PC-9 (cell line): ENCODE measurements at regions not wholly inside any gene's neighbourhood (a gene's known extent, or its start where the extent isn't known, plus 50 kb on each side); places are given as distances from the start of the nearest gene placed in this dataset.

ENCODE experiments used
- BruUV-seq: library from RNA; stranded (reverse); fragments of 400-500 nt; replicated peaks from 2 replicates; lab custom pipeline; 2021; lab: Mats Ljungman, UMichigan
- CTCF ChIA-PET: fragments of 300-600 bp; sonication (Branson Sonifier 250); formaldehyde crosslinking; loops from one replicate; lab custom pipeline; 2022; ENCODE audit warnings: antibody characterized with exemption; lab: Charles Lee
- POLR2A ChIA-PET: fragments of 300-600 bp; sonication (Branson Sonifier 250); formaldehyde crosslinking; loops from one replicate; lab custom pipeline; 2022; ENCODE audit warnings: antibody characterized with exemption; ENCODE audit not compliant: unreplicated experiment; lab: Charles Lee
- DNase-seq, 2 experiments: peaks; one replicate each; pipeline versions ENCODE4 v3.0.0 to v3.0.0-alpha.2; 2015 to 2022; ENCODE audit warnings: mixed read lengths in 1 of 2
- H2AFZ ChIP-seq: fragments of 200-600 bp; sonication (generic); 2 replicates; pipeline ENCODE4 v1.8.1; 2017; ENCODE audit warnings: antibody characterized with exemption
- H3F3A ChIP-seq: fragments of 200-600 bp; sonication (generic); 2 replicates; pipeline ENCODE4 v1.8.1; 2017; ENCODE audit warnings: antibody characterized with exemption, mild to moderate bottlenecking, low read depth; ENCODE audit not compliant: insufficient read depth
- H3K27ac ChIP-seq: fragments of 200-600 bp; sonication (generic); 2 replicates; pipeline ENCODE4 v1.6.1; 2016; ENCODE audit warnings: mixed run types
- H3K27me3 ChIP-seq: fragments of 200-600 bp; sonication (generic); 2 replicates; pipeline ENCODE4 v1.6.1; 2016; ENCODE audit warnings: low read depth, mixed run types; ENCODE audit not compliant: insufficient read depth
- H3K36me3 ChIP-seq: fragments of 200-600 bp; sonication (generic); 2 replicates; pipeline ENCODE4 v1.6.1; 2016; ENCODE audit warnings: low read depth, mixed run types
- H3K4me1 ChIP-seq: fragments of 200-600 bp; sonication (generic); replicated peaks from 2 replicates; pipeline ENCODE4 v1.6.1; 2016; ENCODE audit warnings: mixed run types; ENCODE audit not compliant: insufficient read depth
- H3K4me2 ChIP-seq: fragments of 200-600 bp; sonication (generic); 2 replicates; pipeline ENCODE4 v1.6.1; 2017; ENCODE audit warnings: mixed run types
- H3K4me3 ChIP-seq: fragments of 200-600 bp; sonication (generic); 2 replicates; pipeline ENCODE4 v1.6.1; 2016; ENCODE audit warnings: mixed run types
- H3K79me2 ChIP-seq: fragments of 200-600 bp; sonication (generic); 2 replicates; pipeline ENCODE4 v1.6.1; 2017; ENCODE audit warnings: low read depth, mixed run types
- H3K9me2 ChIP-seq: fragments of 200-600 bp; sonication (generic); 2 replicates; pipeline ENCODE4 v1.8.1; 2017; ENCODE audit warnings: mild to moderate bottlenecking; ENCODE audit not compliant: insufficient read depth
- H3K9me3 ChIP-seq: fragments of 200-600 bp; sonication (generic); 2 replicates; pipeline ENCODE4 v1.8.1; 2016; ENCODE audit warnings: low read depth; ENCODE audit not compliant: insufficient read depth
- H4K20me1 ChIP-seq: fragments of 200-600 bp; sonication (generic); 2 replicates; pipeline ENCODE4 v1.8.1; 2017; ENCODE audit not compliant: insufficient read depth
- CTCF ChIP-seq: fragments of 200-600 bp; sonication (generic); conservative IDR thresholded peaks from 2 replicates; pipeline ENCODE4 v1.6.1; 2017; ENCODE audit warnings: mixed run types, antibody characterized with exemption, mild to moderate bottlenecking, moderate library complexity
- EZH2 ChIP-seq: fragments of 200-600 bp; sonication (generic); IDR thresholded peaks from 2 replicates; pipeline ENCODE4 v1.8.0; 2017; ENCODE audit warnings: antibody characterized with exemption, low read depth
- intact Hi-C: fragments of 100-400 bp; cut with micrococcal nuclease; formaldehyde crosslinking; loops from one replicate; pipeline ENCODE4 v1.10.0; 2022; ENCODE audit not compliant: unreplicated experiment

DNA sequence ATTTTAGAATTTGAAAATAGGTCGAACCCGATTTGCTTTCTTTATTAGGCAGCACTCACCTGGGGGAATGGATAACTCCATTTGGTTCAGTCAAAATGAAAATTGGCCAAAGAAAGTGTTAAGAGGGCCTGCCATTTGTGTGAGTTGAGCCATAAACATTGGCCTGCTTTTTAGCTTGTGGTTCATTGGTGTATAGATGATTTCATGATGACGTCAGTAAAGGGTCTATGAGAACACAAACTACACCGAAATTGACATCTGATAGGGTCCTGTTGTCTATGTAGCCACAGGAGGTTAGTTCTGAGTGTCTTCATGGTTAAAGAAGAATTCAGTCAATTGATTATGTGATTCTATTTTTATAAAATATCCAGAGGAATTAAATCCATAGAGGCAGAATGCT, 1001.5 kb upstream of the EEF2KMT start:
- no peaks in the 10 kb centered on the region for H3K79me2 ChIP-seq
- H3K36me3 ChIP-seq, result no peaks in the 10 kb centered on the region
- TF ChIP-seq EZH2 (no peak), CTCF (no peak)
- no peaks in the 10 kb centered on the region for H4K20me1 ChIP-seq
- no peak overlapping the region for H3K27ac ChIP-seq
- no peaks in the 10 kb centered on the region for H3K4me1 ChIP-seq
- H3K9me3 ChIP-seq, result no peaks in the 10 kb centered on the region
- intact Hi-C loops, result no loop called here
- H3K9me2 ChIP-seq, result no peaks in the 10 kb centered on the region
- H2AFZ ChIP-seq, result no peak overlapping the region
- H3F3A ChIP-seq, result no peaks in the 10 kb centered on the region
- no peak overlapping the region for H3K4me3 ChIP-seq
- CTCF ChIA-PET, result no interaction called here
- DNase-seq, result no peak
- BruUV-seq, result no TSS peak
- no peak overlapping the region for H3K4me2 ChIP-seq
- POLR2A ChIA-PET, result no interaction called here
- peaks cover 5% of the 10 kb centered on the region; the same call in 1 of the 2 replicates for H3K27me3 ChIP-seq

DNA sequence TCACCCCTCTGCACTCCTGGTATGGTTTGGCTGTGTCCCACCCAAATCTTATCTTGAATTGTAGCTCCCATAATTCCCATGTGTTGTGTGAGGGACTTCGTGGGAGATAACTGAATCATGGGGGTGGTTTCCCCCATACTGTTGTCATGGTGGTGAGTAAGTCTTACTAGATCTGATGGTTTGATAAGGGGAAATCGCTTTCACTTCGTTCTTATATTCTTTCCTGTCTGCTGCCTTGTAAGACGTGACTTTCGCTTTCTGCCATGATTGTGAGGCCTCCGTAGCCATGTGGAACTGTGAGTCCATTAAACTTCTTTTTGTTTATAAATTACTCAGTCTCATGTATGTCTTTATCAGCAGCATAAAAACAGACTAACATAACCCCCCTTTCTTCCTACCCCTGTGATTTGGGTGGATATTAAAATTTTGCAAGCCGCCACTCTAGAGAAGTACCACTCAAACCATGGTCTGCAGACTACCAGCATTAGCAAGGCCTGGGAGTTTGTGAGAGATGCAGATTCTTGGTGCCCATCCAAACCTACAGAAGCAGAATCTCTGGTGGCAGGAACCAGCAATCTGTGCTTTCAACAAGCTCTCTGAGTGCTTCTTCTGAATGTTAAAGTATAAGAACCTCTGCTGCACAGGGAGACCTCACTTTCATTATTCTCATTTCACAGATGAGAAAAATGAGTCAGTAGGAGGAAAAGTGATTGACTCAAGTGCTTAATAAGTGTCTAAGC, 999.5 kb upstream of the EEF2KMT start:
- no TSS peak for BruUV-seq
- H3K4me2 ChIP-seq, result no peak overlapping the region
- DNase-seq, result no peak
- H3K36me3 ChIP-seq, result no peaks in the 10 kb centered on the region
- no peaks in the 10 kb centered on the region for H3K79me2 ChIP-seq
- H3K4me1 ChIP-seq, result no peaks in the 10 kb centered on the region
- H3K27ac ChIP-seq, result no peak overlapping the region
- no peak overlapping the region; the same call in 1 of the 2 replicates for H2AFZ ChIP-seq
- H3K27me3 ChIP-seq, result peaks cover 5% of the 10 kb centered on the region; the same call in 1 of the 2 replicates
- no peaks in the 10 kb centered on the region for H4K20me1 ChIP-seq
- H3K4me3 ChIP-seq, result no peak overlapping the region
- intact Hi-C loops, result no loop called here
- no peaks in the 10 kb centered on the region for H3K9me2 ChIP-seq
- ChIA-PET POLR2A (no interaction called here), CTCF (no interaction called here)
- no peaks in the 10 kb centered on the region for H3F3A ChIP-seq
- TF ChIP-seq CTCF (no peak), EZH2 (no peak)
- no peaks in the 10 kb centered on the region for H3K9me3 ChIP-seq

DNA sequence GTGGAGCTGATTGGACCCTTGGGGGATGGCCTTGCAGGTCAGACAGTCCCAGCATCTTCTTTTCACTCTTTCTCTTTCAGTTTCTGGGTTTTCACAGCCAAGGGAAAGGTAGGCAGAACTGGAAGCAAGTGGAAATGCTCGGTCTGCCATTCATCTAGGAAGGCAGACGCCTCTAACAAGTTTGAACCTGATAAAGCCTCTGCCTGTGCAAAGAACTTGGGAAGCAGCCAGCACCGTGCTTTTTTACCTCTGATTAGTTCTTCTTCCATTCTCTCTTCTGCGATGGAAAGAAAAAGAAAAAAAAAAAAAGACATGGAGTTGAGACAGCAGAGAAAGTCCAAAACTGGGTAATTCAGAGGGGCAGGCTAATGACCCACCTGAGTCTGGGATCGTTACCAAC, 997.8 kb upstream of the EEF2KMT start:
- no peak overlapping the region for H2AFZ ChIP-seq
- no peaks in the 10 kb centered on the region for H3K4me1 ChIP-seq
- intact Hi-C loops, result no loop called here
- H3K36me3 ChIP-seq, result no peaks in the 10 kb centered on the region
- BruUV-seq, result no TSS peak
- no peak overlapping the region for H3K27ac ChIP-seq
- no peaks in the 10 kb centered on the region for H4K20me1 ChIP-seq
- H3K79me2 ChIP-seq, result no peaks in the 10 kb centered on the region
- no peak for DNase-seq
- H3K27me3 ChIP-seq, result 0 out of 2 replicates have a peak, but pooled peaks cover under 1% of the 10 kb centered on the region
- H3K4me2 ChIP-seq, result no peak overlapping the region
- ChIA-PET CTCF (no interaction called here), POLR2A (no interaction called here)
- no peak for TF ChIP-seq CTCF
- TF ChIP-seq EZH2, result no peak
- no peak overlapping the region for H3K4me3 ChIP-seq
- H3K9me2 ChIP-seq, result no peaks in the 10 kb centered on the region
- H3F3A ChIP-seq, result no peaks in the 10 kb centered on the region
- H3K9me3 ChIP-seq, result no peaks in the 10 kb centered on the region
